Epidermal melanocyte (primary cell): ENCODE measurements at regions not wholly inside any gene's neighbourhood (a gene's known extent, or its start where the extent isn't known, plus 50 kb on each side); places are given as distances from the start of the nearest gene placed in this dataset.

ENCODE experiments used
- DNase-seq: peaks from one replicate; pipeline ENCODE4 v3.0.0; 2011; ENCODE audit warnings: low spot score; ENCODE audit not compliant: insufficient read length

DNA sequence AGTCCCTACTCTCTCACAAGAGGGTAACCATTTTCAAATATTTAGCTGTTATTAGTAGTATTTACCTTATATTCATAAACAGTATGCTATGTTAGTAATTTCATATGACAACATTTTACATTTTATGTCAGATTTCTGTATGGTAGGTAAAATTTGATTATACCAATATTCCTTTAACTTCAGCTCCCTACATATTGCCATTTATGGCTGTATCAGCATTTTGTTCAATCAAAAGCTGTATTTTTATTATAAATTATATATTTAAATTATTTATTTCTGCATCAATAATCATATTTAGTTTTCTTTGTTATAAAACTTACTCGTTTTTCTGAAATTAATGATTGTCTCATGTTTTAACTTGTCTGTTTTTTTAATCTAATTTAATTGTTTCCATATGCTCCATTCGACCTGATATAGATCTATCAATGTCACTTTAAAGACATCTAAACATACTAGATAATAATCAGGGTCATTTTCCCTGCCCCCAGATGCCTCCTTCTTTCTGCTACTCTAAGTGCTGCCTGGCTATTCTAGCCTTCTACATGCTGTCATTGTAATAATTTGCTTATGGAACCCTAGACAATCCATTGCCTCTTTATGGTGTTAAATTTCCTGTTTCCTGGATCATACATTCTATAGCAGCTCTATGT lies 1976.7 kb upstream of the ADGRL3 start:
- DNase-seq, result no peak

DNA sequence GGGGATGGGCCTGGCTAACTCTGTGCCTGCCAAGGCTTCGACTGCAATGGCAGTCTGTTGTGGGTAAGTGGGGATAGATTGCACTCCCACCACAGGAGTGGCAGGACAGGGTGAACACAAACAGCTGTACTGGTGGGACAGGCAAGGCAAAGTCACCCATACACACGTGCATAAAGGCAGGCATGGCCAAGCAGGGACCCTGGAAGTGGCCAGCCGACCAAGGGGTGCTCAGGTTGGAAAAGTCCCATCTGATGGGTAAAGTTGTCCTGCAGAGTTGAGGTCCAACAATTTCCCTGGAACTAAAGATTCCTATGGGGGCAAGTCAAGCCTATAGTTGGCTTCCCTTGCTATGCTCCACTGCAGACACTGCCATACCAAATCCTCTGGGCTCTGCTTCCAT lies 1961.9 kb upstream of the ADGRL3 start:
- no peak for DNase-seq

DNA sequence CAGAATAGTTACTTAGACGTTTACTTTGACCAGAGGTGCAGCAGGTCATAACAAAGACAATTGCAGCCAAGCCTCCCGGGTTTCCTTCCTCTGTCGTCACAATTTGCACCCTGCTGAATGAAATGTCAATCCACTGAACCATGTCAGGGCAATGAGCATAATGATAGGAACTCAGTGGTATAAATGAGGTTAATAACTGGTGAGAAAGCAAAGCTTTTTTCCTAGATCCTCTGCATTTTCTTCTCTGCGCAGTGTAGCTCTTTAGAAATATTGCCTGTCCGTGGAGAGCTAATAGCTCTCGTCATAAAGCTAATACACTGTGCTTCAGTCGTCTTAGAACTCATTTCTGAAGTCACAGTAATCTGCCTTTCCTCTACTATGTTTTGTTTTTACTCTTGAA lies 1960.1 kb upstream of the ADGRL3 start:
- no peak for DNase-seq

DNA sequence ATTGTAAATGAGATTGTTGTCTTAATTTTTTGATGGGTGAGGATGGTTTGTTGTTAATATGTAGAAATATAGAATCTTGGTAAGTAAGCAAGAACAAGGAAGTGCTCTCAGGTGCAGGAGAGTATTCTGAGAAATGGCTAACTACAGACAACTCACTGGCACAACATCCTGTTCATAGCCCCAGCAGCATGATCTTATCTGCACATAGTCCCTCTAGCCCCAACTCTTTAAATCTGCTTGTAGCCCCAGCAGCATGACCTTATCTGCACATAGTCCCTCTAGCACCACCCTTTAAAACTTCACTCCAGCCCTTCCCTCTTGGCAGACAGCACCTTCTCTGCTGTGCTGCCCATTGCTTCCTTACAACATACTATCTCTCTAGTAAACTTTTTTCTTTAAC lies 1957.1 kb upstream of the ADGRL3 start:
- DNase-seq, result no peak

DNA sequence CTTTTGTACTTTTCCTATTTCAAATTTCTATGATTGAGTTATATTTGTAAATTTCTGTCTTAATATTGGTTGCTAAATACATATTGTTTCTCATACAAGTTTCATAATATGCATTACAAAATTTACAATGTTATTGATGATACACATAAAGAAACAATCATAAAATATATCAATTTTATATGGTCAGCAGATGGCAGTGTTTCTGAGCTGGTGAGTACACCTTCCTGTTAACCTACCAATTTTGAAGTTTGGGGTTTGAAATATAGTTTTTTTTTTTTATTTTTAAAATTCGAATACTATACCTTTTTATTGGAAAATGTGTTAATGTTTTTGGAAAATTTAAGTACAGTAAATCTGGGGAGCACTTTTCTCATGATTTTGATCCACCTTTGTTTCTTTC lies 1953.1 kb upstream of the ADGRL3 start:
- DNase-seq, result no peak

DNA sequence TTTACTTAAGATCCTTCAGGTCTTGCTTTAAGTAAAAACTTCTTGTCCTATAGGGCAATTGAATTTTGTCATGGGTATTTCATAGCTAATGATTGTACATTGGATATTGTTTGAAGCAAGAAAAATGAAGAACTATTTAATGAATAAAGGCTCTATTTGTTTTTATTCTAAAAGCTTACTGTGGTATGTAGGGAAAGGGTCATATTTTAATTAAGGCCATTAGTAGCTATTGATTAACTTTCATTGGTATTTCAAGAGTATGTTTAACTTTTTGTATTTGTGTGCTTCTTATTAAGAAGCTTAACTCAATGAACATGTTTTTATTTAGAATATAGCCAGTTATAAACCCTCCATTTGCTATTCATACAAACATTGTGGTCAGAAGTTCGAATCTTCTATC lies 1951.8 kb upstream of the ADGRL3 start:
- no peak for DNase-seq

DNA sequence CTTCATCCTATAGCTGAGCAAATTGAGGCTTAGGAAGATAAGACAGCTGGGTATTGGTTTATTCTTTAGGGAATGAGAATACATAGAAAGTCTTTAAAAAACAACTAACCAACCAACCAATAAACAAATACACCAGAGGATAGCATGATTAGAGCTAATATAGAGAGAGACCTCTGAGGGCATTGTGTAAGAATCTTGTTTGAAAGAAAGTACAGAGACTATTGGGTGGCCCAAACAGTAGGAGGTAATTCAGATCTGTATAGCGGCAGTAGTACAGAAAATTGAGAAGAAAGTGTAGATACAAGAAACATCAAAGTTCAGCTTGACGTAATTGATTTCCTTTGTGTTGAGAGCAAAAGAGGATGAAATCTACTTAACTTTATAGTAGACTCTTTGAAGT lies 1951.0 kb upstream of the ADGRL3 start:
- DNase-seq, result no peak

DNA sequence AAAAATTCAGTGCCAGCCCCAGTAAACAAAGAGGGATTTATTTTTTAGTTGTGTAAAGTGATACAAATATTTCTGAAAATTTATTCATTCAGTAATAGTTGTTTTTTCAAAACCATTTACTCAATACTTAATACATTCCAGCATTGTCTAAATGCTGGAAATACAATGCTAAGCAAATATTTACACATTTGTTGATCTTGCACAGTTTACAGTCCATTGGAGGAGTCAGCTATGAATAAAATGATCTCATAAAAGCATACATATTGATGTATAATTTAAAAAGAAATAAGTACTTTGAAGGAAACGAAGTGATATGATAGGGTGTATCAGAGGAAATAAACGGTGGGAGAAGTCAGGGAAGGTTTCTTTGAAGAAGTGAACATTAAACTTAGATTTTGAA lies 1942.1 kb upstream of the ADGRL3 start:
- no peak for DNase-seq

DNA sequence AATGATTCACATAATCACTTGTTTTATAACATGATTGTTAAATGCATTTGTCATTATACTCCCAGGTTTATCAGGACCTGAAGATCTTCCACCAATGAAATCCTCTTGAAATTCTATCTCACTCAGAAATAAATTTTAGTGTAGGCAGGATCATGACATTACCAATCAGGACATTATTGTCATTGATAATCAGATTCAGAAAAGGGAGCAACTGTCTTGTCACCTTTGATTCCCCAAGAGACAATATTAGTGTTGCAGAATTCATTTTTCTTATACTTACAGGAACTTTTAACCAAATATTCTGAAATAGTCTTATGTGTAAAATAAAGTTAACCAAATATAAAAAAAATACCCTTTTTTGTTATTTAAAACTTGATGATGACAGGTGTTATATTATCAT lies 1892.5 kb upstream of the ADGRL3 start:
- DNase-seq, result no peak

DNA sequence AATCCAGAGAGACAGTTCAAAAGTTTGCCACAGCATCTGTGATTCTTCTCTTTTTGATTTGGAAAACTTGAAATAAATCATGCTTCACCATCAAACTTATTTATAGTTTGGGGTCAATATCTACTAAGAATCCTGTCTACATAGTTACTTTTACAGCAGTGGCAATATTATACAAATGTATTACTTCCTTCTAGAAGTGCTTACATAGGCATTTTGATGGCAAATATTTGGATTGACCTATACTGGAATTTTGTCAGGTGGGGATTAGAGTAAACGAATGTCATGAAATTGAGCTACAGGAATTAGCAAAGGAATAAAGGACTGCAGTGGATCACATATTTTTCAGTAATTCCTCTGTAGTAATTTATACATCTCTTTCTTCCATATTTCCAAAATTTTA lies 1885.5 kb upstream of the ADGRL3 start:
- DNase-seq, result no peak

DNA sequence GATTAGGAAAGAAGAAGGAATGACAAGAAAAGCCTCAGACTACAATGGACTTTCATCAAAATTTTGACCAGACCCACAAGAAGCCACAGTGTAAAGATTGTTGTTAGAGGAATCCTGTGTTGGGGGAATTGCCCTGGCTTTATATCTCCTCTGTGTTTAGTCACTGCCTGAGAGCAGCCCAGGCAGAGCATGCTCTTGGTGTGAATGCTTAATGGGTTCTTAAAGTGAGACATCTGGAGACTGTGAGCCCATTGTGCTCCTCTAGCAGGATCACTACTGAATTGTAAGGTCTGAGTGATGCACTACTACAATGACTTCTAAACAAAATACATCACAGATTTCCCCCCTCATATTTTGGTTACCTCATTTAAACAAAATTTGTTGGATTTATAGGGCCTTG lies 1860.5 kb upstream of the ADGRL3 start:
- no peak for DNase-seq

DNA sequence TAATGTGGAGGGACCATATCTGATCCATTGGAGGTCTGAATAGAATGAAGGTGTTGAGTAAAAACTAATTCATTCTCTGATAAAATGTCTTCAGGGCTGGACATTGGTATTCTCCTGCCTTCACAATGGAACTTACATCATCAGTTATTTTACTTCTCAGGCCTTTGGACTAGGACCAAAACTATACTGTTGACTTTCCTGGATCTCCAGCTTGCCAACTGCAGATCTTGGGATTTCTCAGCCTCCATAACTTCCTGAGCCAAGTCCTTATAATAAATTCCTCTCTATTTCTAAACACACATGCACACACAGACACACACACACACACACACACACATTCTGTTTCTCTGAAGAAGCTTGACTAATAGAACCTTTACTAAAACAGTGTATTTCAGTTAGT lies 1858.6 kb upstream of the ADGRL3 start:
- DNase-seq, result no peak

DNA sequence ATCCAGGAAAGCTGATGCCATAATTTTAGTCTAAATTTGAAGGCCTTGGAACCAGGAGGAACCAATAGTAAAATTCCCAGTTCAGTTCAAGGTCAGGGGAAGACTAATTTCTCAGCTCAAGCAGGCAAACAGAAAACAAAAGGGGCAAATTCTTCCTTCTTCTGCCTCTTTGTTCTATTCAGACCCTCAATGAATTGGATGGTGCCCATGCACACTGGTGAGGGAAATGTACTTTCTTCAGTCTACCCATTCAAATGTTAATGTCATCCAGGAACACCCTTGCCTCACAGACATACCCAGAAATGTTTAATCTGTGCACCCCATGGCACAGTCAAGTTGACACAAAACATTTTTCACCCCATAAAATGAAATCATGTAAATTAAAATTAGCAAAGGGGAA lies 1851.2 kb upstream of the ADGRL3 start:
- DNase-seq, result no peak

DNA sequence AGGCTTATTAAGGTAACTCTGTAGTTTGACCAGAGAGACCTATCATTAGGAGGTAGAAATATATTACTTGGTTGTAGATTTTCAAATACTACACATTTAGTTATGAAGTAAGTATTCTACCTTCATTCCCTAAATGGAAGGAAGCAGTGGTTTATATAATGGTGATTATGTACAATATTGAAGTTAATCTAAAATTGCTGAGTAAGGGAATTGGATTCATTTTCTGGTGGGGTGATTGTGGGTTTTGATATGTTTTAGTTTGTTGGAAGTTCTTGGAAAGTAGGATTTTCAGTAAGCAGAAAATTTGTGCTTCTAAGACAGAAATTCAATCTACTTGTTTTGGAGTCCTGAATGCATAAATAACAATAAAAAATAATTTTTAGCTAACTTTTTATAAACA lies 1830.9 kb upstream of the ADGRL3 start:
- no peak for DNase-seq

DNA sequence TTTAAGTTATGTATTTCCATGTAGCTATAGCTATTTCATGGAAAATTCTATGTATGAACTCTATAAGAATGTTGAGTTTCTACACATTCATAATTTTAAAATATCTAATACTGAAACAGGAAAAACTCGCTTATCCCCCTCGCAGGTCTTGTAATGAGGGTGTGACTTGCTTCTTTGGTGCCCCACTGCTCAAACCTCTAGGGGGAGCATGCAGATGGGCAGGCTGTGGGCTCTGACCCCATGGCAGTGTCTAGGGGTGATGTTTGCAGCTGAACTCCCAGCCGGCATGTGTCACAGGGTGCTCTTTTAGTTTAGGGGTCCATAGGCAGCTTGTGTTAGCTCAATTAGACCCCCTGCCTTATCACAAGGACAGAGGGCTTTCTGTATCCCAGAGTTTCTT lies 1825.7 kb upstream of the ADGRL3 start:
- DNase-seq, result no peak

DNA sequence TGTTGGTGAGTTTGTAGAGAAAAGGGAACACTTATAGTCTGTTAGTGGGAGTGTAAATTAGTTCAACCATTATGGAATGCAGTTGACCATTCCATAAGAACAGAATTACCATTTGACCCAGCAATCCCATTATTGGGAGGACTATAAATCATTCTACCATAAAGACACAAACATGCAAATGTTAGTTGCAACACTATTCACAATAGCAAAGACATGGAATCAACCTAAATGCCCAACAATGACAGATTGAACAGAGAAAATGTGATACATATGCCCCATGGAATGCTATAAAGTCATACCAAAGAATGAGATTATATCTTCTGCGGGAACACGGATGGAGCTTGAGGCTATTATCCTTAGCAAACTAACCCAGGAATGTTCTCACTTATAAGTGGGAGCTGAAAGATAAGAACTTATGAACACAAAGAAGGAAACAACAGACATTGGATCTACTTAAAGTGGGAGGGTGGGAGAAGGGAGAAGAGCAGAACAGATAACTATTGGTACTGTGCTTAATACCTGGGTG lies 1819.2 kb upstream of the ADGRL3 start:
- DNase-seq, result no peak

DNA sequence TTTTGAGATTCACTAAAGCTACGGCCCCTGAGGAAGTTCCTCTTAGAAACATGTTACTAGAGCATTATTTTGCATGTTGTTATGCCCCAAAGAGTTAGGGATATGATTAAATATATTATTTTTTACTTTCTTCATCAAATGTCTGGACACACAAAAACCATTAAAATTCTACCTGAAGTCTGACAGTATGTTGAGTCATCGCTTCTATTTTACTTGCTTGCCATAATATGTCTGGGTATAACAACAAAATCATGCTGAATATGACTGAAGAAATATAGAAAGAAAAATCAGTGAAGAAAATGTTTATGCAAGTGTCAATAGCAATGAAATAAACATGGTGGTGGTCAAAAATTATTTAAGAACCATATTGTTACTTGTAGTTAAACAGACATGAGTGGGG lies 1818.5 kb upstream of the ADGRL3 start:
- DNase-seq, result no peak

DNA sequence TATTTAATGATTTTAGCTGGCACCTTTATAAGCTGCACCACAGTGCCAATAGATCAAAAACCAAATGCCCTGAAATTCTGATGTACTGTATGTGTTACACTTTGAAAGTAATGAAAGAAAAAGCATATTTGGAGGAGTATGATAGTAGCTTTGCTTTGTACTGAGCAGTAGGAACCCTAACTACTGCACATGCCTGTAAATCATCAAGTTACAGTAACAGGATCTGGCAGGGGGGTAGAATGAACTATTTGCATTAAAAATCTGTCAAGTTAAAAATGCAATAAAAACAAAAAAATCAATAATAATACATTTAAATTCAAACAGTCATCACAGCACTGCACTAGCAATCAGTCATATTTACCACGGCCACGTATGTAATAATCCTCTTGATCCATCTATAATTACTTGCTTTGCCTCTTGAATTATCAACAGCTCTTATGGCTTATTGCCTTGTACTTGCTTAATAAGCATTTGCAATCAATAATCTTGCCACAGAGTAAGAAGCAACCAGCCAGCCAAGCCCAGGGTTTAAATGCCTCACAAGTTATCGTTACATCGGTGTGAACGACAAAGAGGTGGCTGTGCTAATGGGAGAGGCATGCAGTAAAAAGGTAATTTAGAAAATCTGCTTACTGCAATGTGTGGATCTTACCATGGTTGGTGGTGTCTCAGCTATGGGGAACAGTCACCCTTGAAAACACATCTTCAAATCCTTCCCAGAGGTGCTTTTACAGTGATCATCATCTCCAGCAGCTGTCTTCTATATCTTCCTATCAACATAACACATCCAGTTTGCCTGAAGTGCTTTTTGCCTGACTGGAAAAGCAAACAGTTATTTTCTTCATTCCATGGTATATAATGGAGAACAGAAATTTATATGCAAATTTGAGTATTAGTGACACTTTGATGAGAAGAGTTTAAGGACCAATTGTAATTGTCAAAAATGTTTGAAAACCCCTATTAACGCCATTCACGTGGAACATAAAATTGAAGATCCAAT lies 1812.1 kb upstream of the ADGRL3 start:
- no peak for DNase-seq

DNA sequence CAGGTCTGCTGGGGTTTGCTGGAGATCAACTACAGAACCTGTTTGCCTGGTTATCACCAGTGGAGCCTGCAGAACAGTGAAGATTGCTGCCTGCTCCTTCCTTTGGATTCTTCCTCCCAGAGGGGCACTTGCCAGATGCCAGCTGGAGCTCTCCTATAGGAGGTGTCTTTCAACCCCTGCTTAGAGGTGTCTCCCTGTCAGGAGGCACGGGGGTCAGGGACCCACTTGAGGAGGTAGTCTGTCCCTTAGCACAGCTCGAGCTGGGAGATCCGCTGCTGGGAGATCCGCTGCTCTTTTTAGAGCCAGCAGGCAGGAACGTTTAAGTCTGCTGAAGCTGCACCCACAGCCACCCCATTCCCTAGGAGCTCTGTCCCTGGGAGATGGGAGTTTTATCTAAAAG lies 1806.3 kb upstream of the ADGRL3 start:
- no peak for DNase-seq

DNA sequence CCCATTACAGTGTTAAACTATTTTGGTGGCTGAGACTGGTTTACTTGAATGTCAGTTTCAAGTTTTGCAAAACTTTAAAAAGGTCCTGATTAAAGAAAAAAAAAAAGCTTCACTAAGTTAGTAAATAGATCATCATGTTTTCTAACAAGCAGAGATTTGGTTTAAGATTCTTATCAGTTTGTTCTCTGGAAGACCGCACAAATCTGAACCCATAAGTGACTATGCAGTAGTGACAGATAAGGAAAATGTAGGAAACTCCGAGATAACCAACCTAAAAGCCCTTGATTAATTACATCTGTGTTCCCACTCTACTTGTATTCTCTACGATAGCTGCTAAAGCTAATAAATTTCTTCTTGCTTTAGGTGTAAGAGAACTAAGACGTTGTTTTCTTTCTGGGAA lies 1799.8 kb upstream of the ADGRL3 start:
- DNase-seq, result no peak

DNA sequence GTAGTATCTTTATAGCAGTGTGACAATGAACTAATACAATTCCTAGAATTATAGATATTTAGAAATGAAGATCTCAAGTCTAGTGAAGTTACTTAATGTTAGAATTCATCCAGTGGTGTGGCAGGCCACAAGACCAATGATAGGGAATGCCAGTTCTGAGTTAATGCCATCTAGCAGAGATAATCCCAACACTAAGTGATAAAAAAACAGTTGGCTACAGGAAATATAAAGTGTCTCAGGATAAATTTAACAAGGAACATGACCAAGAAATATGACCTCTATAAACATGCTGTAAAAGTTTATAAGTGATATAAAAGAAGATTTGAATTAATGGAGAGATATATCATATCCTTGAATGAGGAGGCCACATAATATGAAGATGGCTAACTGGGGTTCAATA lies 1790.5 kb upstream of the ADGRL3 start:
- DNase-seq, result no peak

DNA sequence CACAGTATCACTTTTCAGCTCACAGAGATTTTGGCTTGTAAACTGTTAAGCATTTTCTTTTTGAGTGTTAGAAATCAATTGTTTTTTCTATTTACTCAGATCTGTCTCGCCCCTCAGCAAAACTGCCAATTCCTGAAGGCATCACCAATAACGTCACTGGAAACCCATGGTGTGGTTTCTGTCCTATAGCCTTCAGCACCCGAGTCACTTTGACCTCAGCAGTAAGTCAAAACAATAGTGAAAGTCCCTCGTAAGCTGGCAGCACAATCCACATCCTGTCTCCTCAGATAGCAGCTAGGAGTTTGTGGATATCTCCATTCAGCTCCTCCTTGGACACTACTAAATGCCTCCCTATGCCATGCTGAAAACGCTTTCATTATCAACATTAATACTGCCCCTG lies 1787.4 kb upstream of the ADGRL3 start:
- DNase-seq, result no peak

DNA sequence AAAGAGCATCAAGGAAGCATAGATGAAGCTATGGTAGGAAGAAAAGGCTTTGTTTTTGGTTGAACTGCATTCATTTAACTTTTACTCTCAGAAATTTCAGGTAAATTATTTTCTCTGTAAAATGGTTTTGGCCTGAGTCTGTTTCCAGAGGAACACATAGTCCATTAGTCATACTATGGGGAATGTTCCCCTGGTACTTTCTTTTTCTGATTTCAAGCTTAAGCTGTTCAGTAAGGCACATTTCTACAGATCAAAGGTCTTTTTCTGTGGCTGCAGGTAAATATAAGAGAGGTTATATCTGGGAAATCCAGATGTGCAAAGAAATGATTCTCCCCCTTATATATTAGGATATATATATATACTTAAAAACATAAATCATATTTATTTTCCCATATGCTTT lies 1744.4 kb upstream of the ADGRL3 start:
- no peak for DNase-seq
